GM18526 (cell line): ENCODE measurements at regions not wholly inside any gene's neighbourhood (a gene's known extent, or its start where the extent isn't known, plus 50 kb on each side); places are given as distances from the start of the nearest gene placed in this dataset.

Experiments used
- POLR2A ChIP-seq: IDR thresholded peaks from 3 replicates; pipeline ENCODE4 v1.6.1; 2011; ENCODE audit not compliant: insufficient read length; ENCODE audit errors: extremely low read depth

DNA sequence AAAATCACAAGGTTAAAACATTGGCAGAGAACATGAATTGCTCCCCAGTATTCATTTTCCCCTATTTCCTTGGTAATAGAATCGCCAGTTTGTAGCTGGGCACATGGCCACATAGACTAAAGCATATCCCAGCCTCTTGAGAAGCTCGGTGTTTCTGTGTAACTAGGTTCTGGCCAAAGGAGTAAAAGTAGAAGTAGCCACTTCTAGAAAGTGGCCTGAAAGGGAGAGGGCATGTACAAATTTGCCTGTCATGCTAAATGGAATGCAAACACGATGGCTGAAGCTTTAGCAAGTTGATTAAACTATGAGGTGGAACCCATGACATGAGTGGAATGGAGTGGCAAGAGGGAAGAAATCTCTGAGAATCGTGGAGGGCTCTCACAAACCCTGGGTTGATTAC, 173.7 kb upstream of the EGLN3 start:
- no peak for TF ChIP-seq POLR2A

DNA sequence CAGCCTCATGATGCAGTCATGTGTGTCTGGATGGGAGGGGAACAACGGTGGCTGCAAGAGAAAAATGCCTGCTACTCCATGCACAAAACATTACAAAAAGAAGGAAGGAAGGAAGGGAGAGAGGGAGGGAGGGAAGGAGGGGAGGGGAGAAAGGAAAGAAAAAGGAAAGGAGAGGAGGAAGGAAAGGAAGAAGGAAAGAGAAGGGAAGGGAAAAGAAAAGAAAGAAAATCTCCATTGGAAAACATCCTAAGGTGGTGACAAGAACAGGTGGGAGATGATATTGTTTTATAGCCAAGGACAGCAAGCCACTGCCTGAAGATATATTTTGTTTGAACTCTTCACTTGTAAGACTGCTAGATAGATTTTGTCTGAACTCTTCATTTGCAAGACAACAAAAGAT, 171.8 kb upstream of the EGLN3 start:
- no peak for TF ChIP-seq POLR2A

DNA sequence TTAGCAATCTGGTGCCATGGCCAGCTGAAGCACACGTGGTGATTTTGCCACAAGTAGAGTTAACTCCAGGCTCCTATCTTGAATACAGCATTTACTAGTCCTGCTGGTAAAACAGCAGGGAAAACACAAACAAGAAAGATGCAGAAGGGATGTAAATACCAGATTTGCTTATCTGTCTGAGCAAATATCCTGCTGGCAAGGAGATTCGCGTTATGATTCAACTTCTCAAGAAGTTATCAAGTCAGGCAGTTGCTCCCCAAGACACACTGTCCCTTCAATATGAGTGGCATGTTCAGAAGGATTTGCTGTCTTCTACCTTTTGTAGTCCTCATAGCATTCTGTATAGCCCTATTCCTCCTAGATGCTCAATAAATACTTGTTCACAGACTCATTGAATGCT, 171.2 kb upstream of the EGLN3 start:
- no peak for TF ChIP-seq POLR2A

DNA sequence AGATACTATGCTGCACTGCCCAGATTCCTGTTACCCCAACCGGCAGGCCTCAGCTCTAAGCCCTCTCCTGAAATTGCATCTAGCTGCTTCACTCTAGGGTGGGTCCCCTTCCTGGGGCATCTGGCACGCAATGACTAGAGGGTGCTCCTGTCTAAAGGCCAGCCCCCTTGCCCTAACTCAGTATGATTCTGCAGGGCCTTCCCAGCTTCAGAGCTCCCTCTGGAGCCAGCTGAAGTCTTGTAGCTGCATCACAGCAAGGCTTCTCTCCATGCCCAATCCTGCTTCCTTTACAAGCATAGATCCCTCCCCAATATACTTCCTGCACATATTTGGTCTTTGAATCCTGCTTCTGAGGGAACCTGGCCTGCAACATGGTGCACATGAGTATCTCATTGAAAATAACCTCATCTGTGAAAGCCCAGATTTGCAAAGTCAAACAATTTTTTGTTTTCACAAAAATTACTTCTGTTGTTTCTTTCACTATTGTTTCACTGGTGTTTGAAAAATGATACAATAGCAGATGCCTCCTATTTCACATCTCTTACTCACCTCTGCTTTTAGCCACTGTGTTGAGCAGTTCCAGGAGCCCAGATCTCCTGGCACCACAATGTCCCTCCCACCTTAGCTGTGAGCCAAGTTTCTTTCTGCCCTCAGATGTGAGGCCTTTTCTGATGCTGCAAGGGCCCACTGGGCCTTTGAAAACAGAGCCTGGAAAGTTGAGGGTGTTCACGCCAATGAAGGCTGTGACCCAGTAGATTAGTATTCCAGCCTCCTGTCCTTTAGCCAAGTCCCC, 169.5 kb upstream of the EGLN3 start:
- TF ChIP-seq POLR2A: no peak

DNA sequence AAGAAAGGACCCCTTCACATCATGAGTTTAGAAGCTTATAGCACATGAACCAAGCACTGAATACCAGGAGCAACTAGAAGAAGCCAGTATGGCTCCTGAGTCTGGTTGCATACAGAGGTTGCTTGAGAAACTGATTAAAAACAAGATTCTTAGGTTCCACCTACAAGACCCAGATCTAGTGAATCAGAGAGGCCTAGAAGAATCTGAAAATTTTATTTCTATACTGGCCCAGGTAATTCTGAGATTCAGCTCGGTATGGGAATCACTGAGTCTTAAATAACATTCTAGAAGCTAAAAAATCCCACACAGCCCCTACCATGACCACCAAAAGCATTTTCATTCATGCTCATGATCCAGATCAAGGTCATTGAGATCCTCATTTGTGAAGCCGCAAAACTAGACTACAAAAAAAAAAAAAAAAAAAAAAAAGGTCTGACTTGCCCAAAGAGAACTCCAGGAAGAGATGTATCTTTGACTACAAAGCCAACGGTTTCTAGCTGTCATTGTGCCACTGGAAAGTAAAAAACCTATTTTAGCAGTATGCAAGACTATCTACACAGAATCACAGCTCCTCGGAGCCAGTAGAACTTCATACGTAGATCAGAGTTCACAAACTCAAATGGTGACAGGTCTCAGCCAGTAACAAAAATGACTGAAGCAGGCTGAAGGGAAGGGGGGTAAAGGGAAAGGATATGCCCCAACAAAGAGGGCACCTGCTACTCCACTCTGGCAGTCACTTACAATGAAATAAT, 168.4 kb upstream of the EGLN3 start:
- no peak for TF ChIP-seq POLR2A

DNA sequence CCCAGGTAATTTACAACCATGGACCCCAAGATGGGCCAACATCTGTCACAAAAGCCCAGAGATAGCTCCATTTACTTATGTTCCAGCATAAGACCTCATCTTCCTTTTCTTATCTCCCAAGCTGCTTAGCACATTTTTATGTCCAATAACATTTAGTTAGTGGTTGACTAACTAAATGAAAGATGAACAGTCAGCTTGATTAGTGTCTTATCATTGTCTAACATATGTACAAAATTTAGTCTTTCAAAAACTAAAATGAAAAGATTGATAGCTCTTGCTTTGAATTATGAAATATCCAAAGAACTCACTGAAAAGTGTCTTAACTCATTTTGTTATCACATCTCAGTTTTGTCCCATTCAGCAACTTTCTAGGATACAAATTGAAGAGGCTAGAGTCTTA, 163.1 kb upstream of the EGLN3 start:
- TF ChIP-seq POLR2A: no peak

DNA sequence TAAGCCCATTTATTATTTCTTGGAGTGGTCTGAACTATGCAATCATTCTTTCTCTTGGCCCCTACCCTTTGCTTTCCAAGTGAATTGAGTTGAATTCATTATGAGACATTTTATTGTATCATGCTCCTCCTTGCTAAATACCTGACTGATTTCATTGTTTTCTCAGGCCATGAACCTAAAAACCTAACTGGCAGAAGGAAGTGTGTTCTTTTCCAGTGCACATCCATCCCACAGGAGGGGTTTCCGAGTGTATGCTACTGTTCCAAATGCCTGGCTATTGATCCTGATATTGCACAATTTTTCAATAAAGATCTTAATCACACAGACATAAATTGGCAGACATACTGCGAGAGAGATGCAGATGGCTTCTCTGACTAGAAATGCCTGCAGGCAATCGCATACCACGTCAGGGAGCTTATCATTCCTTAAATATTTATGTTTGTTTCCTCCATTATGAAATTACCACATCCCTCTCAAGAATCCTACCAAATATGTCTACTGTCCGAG, 162.2 kb upstream of the EGLN3 start:
- no peak for TF ChIP-seq POLR2A

DNA sequence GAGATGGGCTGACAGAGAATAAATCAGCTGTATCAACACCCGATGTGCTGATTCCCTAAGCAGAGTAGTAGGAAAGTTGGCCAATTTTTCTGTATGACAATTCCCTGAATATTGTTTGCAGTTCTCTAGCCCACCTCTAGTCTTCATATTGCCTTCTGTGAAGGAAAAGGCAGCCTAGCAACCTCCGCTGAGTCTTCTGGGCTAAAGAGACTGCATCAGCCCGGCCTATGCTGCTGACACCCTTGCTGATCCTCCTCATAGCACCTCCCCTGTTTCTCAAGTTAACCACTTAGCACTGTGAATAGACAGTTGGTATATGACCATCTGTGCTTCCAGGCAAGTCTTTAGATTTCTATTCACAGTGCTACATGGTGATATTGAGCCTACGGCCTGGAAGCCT, 161.1 kb upstream of the EGLN3 start:
- no peak for TF ChIP-seq POLR2A

DNA sequence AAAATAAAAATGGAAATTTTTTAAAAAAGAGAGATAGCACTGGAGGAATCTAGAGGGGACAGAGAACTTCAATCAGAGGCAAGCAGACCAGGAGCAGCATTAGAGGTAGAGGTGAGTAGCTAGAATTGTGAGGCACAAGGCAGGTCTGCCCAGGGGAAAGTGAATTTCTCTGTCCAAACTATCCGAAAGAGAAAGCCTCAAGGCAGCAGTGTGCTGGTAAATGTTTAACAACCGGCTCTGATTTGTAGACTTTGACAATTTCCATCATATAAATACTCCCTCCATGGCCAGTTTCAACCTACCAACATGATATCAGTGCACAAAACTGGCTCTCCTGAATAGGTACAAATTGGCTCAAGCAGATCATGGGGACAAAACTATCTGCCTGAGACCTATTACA, 160.6 kb upstream of the EGLN3 start:
- TF ChIP-seq POLR2A: no peak

DNA sequence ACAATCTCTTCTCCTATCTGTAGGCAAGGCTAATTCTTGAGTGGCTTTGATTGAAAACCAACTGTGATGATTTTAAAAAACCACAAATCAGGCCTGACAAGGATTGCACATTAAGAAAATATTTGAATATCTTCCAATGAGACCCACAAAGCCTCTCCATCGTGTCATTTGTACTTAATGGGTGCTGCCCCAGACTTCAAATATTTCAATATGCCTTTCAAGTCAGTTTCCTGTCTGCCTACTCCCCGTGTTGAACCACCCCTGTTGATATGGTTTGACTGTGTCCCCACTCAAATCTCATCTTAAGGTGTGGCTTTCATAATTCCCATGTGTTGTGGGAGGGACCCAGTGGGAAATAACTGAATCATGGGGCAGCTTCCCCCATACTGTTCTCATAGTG, 159.7 kb upstream of the EGLN3 start:
- TF ChIP-seq POLR2A: no peak

DNA sequence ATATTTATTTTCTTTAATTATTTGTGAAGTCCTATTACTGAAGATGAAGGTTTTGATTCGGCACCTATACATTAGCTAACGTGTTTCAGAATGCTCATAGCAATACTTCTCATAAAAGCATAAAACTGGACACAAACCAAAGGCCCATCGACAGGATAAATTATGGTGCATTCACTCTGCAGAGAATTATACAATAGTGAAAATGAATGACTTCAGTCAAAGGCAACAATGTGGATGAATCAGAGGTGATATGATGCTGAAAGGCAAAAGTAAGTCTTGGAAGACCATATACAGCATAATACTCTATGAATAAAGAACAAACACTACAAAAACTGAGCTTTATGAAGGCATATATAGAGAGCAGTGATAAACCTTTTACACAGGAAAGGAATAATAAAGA, 156.6 kb upstream of the EGLN3 start:
- TF ChIP-seq POLR2A: no peak

DNA sequence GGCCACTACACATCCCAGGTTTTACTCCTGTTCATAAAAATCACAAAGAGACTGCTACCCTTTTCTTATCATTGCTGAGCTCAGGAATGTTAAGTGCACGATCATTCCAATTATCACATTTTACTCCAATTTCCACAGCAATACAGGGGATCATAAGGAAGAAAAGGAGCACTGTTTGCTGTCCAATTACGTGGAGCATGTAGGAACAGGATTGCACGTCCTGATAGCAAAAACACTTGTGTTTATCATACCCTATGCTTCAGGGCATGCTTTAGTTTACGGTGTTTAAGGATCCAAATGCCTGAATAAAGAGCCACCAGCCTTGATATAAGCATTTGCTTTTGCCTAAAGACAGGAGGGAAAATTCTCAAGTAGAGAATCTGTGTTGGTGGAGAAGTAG, 155.4 kb upstream of the EGLN3 start:
- TF ChIP-seq POLR2A: no peak

DNA sequence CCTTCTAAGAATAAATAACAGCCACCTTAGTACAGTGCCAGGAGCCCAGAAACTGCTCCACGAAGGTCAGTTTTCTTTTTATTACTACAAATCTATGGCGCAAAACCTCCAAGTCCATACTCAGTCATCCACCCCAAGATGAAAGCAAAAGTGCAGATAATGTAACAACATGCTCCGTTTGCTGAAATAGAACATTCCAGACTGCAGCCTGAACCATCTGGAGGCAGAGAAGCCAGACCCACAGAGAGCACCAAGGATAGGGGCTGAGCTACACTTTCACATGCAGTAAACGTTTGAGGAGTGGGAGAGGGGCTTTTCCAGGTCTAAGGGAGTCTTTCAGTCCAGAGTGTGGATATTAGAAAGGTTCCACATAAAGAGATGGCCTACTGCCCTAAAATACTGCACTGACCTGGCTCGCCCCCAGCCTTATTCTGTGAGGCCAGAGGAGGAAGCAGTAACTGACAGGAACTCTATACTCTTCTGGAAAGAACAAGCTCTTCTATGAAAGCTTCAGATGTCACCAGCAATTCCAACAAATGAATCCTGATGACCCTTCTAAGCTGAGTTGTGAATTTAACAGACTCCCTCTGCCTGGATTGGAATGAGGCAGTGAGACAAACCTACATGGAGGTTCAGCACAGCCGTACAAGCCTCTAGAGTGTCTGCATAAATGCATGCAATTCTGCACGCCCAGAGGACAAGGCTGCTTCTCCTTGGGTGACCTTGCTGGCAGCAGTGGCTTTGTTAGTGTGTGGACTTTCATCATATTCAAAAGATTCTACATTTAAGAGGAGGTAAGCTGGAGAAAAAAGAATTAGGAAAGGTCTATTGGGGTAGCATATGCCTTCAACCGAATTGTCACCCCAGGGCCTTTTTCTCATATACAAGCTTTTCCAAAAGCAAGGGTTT, 153.9 kb upstream of the EGLN3 start:
- TF ChIP-seq POLR2A: no peak

DNA sequence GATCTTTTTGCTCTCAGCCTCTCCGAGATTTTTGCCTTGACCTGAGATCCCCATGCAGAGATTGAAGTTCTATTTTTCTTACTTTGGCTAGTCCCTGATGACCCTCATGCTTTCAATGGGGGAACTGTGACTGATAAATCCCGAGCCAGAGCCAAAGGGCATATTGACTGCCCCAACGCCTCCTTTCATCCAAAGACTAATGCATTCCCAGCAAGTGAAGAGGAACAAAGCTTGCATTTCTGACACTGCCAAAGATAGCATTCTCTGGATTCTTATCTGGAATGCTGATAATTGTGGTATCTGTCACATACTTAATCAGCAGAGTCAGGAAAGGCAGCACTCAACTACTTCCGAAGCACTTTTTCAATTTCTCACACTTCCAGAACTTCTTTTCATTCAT, 152.3 kb upstream of the EGLN3 start:
- no peak for TF ChIP-seq POLR2A

DNA sequence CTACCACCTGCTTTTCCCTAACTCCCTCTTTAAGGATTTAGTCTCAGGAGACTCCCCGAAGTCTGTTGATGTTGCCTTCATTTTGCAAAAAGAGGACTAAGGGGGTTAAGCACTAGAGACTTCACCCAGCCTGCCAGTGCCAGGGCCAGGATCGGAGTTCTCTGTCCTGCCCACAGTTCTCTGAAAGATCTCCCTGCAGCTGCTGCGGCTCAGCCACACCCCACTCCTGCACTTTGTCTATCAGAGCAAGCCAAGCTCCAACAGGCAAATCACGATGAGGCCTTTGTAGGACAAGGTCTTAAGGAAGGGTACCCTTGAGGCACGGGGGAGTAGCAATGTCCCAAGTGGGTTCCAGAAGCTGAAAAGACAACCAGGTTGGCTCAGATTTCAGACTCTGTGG, 148.8 kb upstream of the EGLN3 start:
- no peak for TF ChIP-seq POLR2A
